ENCODE measurements at regions not wholly inside any gene's neighbourhood (a gene's known extent, or its start where the extent isn't known, plus 50 kb on each side); places are given as distances from the start of the nearest gene placed in this dataset.

DNA sequence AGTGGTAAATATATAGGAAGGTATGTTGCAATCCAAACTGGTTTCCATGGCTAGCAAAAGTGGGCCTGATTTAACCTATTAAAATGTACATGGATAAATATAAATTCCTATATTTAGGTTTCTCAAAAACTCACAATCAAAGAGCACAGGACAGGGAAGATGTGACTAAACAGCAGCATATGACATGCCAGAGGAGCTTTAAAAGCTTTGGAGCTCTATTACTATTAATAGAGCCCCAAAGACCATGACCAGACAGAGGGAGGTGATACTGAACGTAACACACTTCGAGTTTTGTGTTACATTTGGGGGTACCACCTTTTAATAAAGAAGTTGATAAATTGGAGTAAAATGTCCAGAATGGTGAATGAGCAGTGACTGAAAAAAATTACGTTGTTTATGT lies 179.5 kb upstream of the SLC14A2 start:
- TF ChIP-seq, protein P1, sequence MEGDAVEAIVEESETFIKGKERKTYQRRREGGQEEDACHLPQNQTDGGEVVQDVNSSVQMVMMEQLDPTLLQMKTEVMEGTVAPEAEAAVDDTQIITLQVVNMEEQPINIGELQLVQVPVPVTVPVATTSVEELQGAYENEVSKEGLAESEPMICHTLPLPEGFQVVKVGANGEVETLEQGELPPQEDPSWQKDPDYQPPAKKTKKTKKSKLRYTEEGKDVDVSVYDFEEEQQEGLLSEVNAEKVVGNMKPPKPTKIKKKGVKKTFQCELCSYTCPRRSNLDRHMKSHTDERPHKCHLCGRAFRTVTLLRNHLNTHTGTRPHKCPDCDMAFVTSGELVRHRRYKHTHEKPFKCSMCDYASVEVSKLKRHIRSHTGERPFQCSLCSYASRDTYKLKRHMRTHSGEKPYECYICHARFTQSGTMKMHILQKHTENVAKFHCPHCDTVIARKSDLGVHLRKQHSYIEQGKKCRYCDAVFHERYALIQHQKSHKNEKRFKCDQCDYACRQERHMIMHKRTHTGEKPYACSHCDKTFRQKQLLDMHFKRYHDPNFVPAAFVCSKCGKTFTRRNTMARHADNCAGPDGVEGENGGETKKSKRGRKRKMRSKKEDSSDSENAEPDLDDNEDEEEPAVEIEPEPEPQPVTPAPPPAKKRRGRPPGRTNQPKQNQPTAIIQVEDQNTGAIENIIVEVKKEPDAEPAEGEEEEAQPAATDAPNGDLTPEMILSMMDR (IDR thresholded peaks at IDR 0.05) = no peak
- no peak for TF ChIP-seq EZH2 (IDR thresholded peaks at IDR 0.05; ENCODE audit: borderline replicate concordance, insufficient read depth, low read depth, low read length, poor library complexity, severe bottlenecking)
